ENCODE measurements at regions not wholly inside any gene's neighbourhood (a gene's known extent, or its start where the extent isn't known, plus 50 kb on each side); places are given as distances from the start of the nearest gene placed in this dataset.

GRCh38 chr19:30930941-30931706 is 418.1 kb downstream of the TSHZ3 start:
- ATAC-seq, result no peak
- intact Hi-C loops (cut with DNase I), result no loop called here
- DNase-seq (ENCODE audit: low spot score), result no peak

DNA sequence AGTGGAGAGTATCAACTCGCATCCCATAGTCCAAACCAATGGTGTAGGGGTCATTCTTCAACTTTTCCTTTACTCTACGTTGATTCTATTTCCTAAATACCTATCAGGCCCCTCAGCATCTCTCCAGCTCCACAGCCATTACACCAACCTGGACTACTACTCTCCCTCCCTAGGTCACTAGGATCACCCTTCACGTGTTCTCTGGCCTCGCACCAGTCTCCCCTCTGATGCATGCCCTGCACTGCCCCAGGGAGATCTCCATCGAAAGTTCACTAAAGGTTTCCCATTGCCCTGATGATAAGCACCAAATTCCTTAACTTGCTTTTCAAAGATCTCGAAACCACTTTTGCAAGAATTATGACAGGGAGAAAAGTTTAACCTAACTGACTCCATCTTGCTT is 421.5 kb downstream of the TSHZ3 start:
- DNase-seq (ENCODE audit: low spot score) (no peak), ATAC-seq (no peak)
- intact Hi-C loops (cut with DNase I), result no loop called here

GRCh38 chr19:30924670-30925069 is 424.6 kb downstream of the TSHZ3 start:
- intact Hi-C loops (cut with DNase I), result no loop called here
- ATAC-seq (peak; percentile 55), DNase-seq (ENCODE audit: low spot score) (no peak)

- ATAC-seq (peak; percentile 36), DNase-seq (ENCODE audit: low spot score) (no peak)
- intact Hi-C loops (cut with DNase I), result no loop called here
Observed at GRCh38 chr19:30924069-30924636, 425.1 kb downstream of the TSHZ3 start.

DNA sequence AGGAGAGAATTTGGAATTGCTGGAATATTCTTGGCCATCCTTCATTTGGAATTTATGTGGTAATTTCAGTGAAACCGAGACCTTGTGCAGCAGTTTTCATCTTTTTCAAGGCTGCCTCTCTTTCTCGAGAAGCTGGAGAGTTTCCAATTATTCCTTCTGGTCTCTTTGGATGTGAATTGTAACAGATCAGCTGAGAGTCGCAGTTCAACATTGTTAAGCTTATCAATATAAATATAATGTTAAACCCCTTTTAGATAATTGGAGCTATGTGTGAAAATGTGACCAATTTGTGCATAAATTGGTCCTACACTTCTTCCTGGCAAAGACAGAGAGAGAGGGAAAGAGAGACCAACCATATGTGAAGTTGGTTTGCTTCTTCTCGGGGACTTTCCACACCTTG is 425.6 kb downstream of the TSHZ3 start:
- DNase-seq (ENCODE audit: low spot score) (no peak), ATAC-seq (no peak)
- intact Hi-C loops (cut with DNase I), result no loop called here

GRCh38 chr19:30923096-30923495 is 426.1 kb downstream of the TSHZ3 start:
- intact Hi-C loops (cut with DNase I), result no loop called here
- ATAC-seq (no peak), DNase-seq (ENCODE audit: low spot score) (no peak)

DNA sequence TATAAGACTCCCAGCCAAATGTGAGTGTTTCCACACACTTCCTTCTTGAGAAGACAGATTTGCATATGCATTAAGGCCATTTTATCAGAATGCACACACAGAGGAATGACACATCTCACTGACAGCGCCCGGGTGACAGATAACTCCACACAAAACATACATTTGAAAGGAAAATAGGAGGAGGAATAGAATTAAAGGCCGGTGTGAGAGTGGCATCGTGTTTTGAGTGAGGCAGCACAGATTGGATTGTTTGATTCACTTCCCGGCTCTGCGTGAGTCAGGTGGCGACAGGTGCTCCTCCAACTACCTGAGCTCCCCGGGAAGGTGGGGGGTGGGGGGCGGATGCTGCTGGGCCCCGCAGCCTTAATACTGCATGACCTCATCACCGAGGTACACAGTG is 429.0 kb downstream of the TSHZ3 start:
- no peak for DNase-seq (ENCODE audit: low spot score)
- intact Hi-C loops (cut with DNase I), result no loop called here
- no peak for ATAC-seq

DNA sequence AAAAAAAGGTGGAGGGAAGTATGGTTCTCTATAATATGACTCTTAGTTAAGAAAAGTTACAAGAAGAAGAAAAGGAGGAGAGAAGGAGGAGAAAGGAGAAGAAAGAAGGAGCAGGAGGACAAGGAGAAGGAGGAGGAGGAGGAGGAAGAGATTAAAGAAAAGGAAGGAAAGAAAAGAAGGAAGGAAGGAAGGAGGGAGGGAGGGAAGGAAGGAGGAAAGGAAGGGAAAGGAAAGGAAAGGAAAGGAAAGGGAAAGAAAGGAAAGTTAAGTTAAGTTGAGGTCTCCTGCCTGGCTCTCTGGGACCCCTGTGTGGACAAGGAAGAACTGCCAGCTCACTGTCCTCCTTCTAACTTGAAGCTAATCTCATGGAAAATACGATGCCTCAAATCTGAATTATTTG is 429.5 kb downstream of the TSHZ3 start:
- no peak for ATAC-seq
- intact Hi-C loops (cut with DNase I), result no loop called here
- no peak for DNase-seq (ENCODE audit: low spot score)

GRCh38 chr19:30916238-30916637 is 433.0 kb downstream of the TSHZ3 start:
- ATAC-seq, result no peak
- intact Hi-C loops (cut with DNase I), result no loop called here
- DNase-seq (ENCODE audit: low spot score), result no peak

- no peak for DNase-seq (ENCODE audit: low spot score)
- intact Hi-C loops (cut with DNase I), result no loop called here
- ATAC-seq, result no peak
Observed at GRCh38 chr19:30911491-30911890, 437.7 kb downstream of the TSHZ3 start.

GRCh38 chr19:30910485-30911240 is 438.6 kb downstream of the TSHZ3 start:
- no peak for DNase-seq (ENCODE audit: low spot score)
- peak; percentile 47 for ATAC-seq
- intact Hi-C loops (cut with DNase I), result no loop called here

- DNase-seq (ENCODE audit: low spot score), result no peak
- no peak for ATAC-seq
- intact Hi-C loops (cut with DNase I), result no loop called here
Observed at GRCh38 chr19:30909216-30909615, 440.0 kb downstream of the TSHZ3 start.

DNA sequence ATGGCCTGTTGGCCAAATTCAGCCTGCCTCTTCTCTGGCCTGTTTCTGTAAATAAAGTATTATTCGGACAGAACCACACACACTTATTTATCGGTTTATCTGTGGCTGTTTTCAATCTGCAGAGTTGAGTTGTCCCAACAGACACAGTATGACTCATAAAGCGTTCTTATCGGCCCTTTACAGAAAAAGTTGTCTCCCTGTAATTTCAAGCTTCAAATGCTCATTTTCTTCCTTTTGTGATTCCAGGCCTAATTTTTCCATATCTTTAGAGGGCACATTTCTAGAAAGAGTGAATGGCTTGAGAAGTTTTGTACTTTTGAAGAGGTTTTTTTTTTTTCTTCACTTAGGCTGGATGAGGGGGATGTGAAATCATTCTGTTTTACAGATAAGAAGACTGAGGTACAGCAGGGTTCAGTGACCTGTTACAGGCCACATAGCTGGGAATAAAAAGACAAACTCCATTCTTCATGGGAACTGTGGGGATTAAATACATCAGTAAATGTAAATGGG is 440.9 kb downstream of the TSHZ3 start:
- ATAC-seq, result no peak
- intact Hi-C loops (cut with DNase I), result no loop called here
- DNase-seq (ENCODE audit: low spot score), result no peak

GRCh38 chr19:30906871-30907270 is 442.4 kb downstream of the TSHZ3 start:
- ATAC-seq (no peak), DNase-seq (ENCODE audit: low spot score) (no peak)
- intact Hi-C loops (cut with DNase I), result no loop called here

GRCh38 chr19:30900051-30900450 is 449.2 kb downstream of the TSHZ3 start:
- no peak for ATAC-seq
- intact Hi-C loops (cut with DNase I), result no loop called here

GRCh38 chr19:30898353-30899103 is 450.7 kb downstream of the TSHZ3 start:
- intact Hi-C loops (cut with DNase I), result no loop called here
- ATAC-seq (no peak), DNase-seq (ENCODE audit: low spot score) (no peak)

More at GRCh38 chr19:30900051-30900450, 449.2 kb downstream of the TSHZ3 start:
- no peak for DNase-seq (ENCODE audit: low spot score)

DNA sequence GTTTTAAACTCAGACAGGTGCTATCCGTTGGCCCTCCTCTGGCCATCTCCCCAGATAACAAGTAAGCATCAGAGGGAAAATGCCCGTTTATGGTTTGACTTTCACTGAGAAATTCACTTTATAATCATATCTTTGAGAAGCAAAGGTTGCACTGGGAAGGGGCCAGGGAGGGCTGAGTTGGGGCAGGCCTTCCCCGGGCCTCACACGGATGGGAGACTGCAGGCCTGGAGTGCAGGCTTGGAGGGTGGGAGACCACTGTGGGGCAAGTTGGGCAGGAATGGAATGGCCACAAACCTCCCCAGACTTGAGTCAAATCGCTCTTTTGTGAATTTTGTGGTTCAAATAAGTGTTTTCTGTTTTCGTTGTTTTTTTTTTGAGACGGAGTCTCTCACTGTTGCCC is 451.7 kb downstream of the TSHZ3 start:
- DNase-seq (ENCODE audit: low spot score) (no peak), ATAC-seq (no peak)
- intact Hi-C loops (cut with DNase I), result no loop called here

DNA sequence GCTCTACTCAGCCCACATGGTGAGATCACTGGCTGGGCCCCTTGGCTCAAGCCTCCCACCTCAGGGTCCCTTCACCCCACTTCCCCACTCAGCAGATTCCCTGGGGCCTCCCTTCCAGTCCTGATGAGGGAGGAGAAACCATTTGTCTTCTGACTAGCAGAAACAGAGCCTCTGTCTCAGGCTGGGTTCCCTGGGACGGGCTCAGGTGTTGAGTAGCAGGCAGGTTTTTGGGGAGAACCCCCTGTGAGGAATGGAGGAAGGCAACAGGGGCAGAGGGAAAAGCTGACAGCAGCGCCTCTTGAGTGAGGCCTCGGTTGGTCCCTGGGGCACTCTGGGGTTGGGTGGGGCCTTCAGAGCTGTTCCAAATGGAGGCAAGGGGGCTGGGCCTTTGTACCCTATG is 452.2 kb downstream of the TSHZ3 start:
- intact Hi-C loops (cut with DNase I), result no loop called here
- ATAC-seq (no peak), DNase-seq (ENCODE audit: low spot score) (no peak)

- peak; percentile 82 for ATAC-seq
- no peak for DNase-seq (ENCODE audit: low spot score)
- intact Hi-C loops (cut with DNase I), result no loop called here
Observed at GRCh38 chr19:30896554-30896953, 452.7 kb downstream of the TSHZ3 start.
